HL-60 (cell line): ENCODE measurements at regions not wholly inside any gene's neighbourhood (a gene's known extent, or its start where the extent isn't known, plus 50 kb on each side); places are given as distances from the start of the nearest gene placed in this dataset.

Source experiments
- DNase-seq, 2 experiments: peaks; one replicate each; pipeline ENCODE4 v3.0.0-alpha.2; 2010 to 2020; ENCODE audit warnings: low read depth in 1 of 2, low spot score in 1 of 2
- H3K27ac ChIP-seq: fragments of 250-450 bp; sonication (Bioruptor Pico); replicated peaks from 2 replicates; pipeline ENCODE4 v1.5.1; 2020; ENCODE audit warnings: mild to moderate bottlenecking, moderate library complexity
- H3K27me3 ChIP-seq: fragments of 250-450 bp; sonication (Bioruptor Pico); 2 replicates; pipeline ENCODE4 v1.5.1; 2021; ENCODE audit warnings: mild to moderate bottlenecking, moderate library complexity; ENCODE audit not compliant: insufficient read depth, poor library complexity, severe bottlenecking
- H3K4me3 ChIP-seq: replicated peaks from 2 replicates; pipeline ENCODE4 v1.5.1; 2011; ENCODE audit warnings: mild to moderate bottlenecking, control low read depth, low read length; ENCODE audit not compliant: insufficient read depth
- GABPA ChIP-seq: IDR thresholded peaks from 2 replicates; pipeline ENCODE4 v1.6.1; 2012; ENCODE audit warnings: low read depth
- POLR2AphosphoS5 ChIP-seq: IDR thresholded peaks from 2 replicates; pipeline ENCODE4 v1.6.1; 2012; ENCODE audit warnings: low read depth
- SPI1 ChIP-seq: IDR thresholded peaks from 2 replicates; pipeline ENCODE4 v1.6.1; 2012; ENCODE audit warnings: low read depth, mild to moderate bottlenecking, borderline replicate concordance
- TF ChIP-seq, protein P1 (sequence below): IDR thresholded peaks from one replicate; pipeline ENCODE4 v1.5.1; 2011; ENCODE audit warnings: low read length, control low read depth, inconsistent platforms; ENCODE audit not compliant: insufficient read depth
- TF ChIP-seq, protein P2 (sequence below): IDR thresholded peaks from 2 replicates; pipeline ENCODE4 v1.6.1; 2012; ENCODE audit warnings: low read depth; ENCODE audit not compliant: insufficient replicate concordance

DNA sequence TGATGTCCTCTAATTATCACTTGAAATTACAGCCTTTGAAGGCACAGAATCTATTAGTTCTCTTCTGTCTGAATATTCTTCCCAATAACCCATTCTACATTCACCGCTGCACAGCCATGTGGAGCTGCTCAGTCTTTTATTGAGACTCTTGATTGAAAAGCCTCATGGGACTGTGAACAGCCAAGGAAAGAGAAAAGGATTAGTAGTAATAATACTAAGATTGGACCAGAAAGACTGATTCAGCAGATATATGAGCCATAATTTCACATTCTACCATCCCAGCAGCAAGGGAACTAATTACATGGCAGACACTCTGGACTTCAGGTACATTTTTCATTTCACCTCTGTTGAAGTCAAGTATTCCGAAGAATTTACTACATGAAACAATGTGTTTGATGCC, 2471.7 kb downstream of the ARAP2 start:
- Histone ChIP-seq H3K27me3 (no peaks in the 10 kb centered on the region), H3K4me3 (no peak overlapping the region), H3K27ac (no peak overlapping the region)
- DNase-seq = no peak
- TF ChIP-seq SPI1 = no peak
- no peak for TF ChIP-seq POLR2AphosphoS5
- no peak for TF ChIP-seq GABPA
- TF ChIP-seq, protein P1, sequence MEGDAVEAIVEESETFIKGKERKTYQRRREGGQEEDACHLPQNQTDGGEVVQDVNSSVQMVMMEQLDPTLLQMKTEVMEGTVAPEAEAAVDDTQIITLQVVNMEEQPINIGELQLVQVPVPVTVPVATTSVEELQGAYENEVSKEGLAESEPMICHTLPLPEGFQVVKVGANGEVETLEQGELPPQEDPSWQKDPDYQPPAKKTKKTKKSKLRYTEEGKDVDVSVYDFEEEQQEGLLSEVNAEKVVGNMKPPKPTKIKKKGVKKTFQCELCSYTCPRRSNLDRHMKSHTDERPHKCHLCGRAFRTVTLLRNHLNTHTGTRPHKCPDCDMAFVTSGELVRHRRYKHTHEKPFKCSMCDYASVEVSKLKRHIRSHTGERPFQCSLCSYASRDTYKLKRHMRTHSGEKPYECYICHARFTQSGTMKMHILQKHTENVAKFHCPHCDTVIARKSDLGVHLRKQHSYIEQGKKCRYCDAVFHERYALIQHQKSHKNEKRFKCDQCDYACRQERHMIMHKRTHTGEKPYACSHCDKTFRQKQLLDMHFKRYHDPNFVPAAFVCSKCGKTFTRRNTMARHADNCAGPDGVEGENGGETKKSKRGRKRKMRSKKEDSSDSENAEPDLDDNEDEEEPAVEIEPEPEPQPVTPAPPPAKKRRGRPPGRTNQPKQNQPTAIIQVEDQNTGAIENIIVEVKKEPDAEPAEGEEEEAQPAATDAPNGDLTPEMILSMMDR = no peak
- TF ChIP-seq, protein P2, sequence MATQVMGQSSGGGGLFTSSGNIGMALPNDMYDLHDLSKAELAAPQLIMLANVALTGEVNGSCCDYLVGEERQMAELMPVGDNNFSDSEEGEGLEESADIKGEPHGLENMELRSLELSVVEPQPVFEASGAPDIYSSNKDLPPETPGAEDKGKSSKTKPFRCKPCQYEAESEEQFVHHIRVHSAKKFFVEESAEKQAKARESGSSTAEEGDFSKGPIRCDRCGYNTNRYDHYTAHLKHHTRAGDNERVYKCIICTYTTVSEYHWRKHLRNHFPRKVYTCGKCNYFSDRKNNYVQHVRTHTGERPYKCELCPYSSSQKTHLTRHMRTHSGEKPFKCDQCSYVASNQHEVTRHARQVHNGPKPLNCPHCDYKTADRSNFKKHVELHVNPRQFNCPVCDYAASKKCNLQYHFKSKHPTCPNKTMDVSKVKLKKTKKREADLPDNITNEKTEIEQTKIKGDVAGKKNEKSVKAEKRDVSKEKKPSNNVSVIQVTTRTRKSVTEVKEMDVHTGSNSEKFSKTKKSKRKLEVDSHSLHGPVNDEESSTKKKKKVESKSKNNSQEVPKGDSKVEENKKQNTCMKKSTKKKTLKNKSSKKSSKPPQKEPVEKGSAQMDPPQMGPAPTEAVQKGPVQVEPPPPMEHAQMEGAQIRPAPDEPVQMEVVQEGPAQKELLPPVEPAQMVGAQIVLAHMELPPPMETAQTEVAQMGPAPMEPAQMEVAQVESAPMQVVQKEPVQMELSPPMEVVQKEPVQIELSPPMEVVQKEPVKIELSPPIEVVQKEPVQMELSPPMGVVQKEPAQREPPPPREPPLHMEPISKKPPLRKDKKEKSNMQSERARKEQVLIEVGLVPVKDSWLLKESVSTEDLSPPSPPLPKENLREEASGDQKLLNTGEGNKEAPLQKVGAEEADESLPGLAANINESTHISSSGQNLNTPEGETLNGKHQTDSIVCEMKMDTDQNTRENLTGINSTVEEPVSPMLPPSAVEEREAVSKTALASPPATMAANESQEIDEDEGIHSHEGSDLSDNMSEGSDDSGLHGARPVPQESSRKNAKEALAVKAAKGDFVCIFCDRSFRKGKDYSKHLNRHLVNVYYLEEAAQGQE = no peak

DNA sequence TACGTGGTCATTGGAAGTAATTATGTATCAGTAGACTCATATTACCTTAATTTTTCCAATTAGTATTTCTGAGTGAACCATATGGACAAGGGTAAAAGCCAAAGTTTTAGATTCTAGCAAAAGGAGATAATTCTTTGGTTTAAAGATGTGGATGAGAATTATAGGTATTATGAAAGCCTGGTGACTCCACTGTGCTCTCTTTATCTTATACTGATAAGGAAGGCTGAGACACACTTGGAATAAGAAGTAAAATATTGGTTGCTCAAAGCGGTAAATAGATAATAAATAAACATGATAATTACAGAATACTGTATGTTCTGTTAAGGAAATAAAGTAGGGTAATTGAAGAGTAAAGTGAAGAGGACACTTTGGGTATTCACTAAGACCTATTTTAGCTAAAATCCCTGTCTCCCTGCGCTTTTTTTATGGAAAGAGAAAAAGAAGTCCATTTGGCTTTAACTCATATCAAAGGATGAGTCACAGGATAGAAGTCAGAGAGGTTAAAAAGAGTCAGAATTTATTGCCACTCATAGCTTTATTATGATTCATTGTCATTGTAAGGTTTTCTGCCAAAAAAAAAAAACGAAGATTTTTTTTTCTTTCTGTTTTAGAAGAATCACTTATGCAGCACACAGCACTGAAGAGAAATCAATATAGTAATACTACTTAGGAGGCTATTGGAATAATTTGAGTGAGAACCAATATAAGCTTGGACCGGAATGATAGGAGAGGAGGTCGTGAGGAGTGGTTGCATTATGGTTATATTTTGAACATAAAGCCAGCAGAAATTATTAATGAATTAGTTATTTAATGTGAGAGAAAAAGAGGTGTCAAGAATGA, 2463.1 kb downstream of the ARAP2 start:
- Histone ChIP-seq H3K27me3 (no peaks in the 10 kb centered on the region), H3K4me3 (no peak overlapping the region), H3K27ac (no peak overlapping the region)
- DNase-seq = no peak
- TF ChIP-seq, protein P2 = no peak

DNA sequence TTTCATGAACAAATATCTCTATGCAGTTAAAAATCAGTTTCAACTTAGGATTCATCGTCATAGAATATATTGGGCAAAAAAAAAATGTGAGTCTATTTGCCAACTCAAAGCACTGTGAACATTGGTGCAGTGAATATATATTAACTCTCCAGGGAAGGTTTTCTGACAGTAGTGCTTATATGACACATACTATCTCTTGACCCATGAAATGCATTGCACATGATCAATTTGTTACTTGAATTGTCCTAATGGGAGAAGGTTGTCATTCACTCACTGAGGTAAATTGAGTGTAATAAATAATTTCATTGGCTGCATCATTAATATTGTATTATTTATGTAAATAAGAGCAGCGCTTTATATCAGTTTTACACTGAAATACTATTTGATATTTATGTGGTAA, 2458.5 kb downstream of the ARAP2 start:
- no peak for DNase-seq
- TF ChIP-seq, protein P2 = no peak
- TF ChIP-seq GABPA (no peak), POLR2AphosphoS5 (no peak), SPI1 (no peak)
- TF ChIP-seq, protein P1 = no peak
- H3K27me3 ChIP-seq = no peaks in the 10 kb centered on the region
- H3K27ac ChIP-seq = no peak overlapping the region
- no peak overlapping the region for H3K4me3 ChIP-seq
